ENCODE measurements at regions not wholly inside any gene's neighbourhood (a gene's known extent, or its start where the extent isn't known, plus 50 kb on each side); places are given as distances from the start of the nearest gene placed in this dataset.

GRCh38 chr9:543478-543877 is 298.0 kb upstream of the DMRT1 start:
- no peak for TF ChIP-seq ZBTB40 (IDR thresholded peaks at IDR 0.05; ENCODE audit: borderline replicate concordance)
- no peak for TF ChIP-seq ZNF384 (IDR thresholded peaks at IDR 0.05; ENCODE audit: borderline replicate concordance, low read depth, low read length)
- no peak for TF ChIP-seq POU2F2 (IDR thresholded peaks at IDR 0.05; ENCODE audit: borderline replicate concordance, low read depth, low read length)
- no peak for TF ChIP-seq E2F4 (IDR thresholded peaks at IDR 0.05; ENCODE audit: low read depth, low read length)
- no peak for TF ChIP-seq CTCF (IDR thresholded peaks at IDR 0.05 in 2 of 3, conservative IDR thresholded peaks at IDR 0.05 in 1 of 3; ENCODE audit: control insufficient read depth in 2 of 3, extremely low read depth in 1 of 3, insufficient read depth in 1 of 3, low read depth in 3 of 3, low read length in 3 of 3)
- no peak for TF ChIP-seq NRF1 (conservative IDR thresholded peaks at IDR 0.05; ENCODE audit: low read depth, low read length)
- TF ChIP-seq FOXM1 (IDR thresholded peaks at IDR 0.05; ENCODE audit: low read depth, low read length) = no peak
- TF ChIP-seq SIX5 (IDR thresholded peaks at IDR 0.05; ENCODE audit: low read depth, low read length, severe bottlenecking) = no peak
- TF ChIP-seq CHD2 (IDR thresholded peaks at IDR 0.05; ENCODE audit: borderline replicate concordance, low read depth, low read length) = no peak
- TF ChIP-seq MLLT1 (IDR thresholded peaks at IDR 0.05) = no peak
- TF ChIP-seq SUZ12 (IDR thresholded peaks at IDR 0.05; ENCODE audit: unreplicated experiment) = no peak
- TF ChIP-seq RAD21 (IDR thresholded peaks at IDR 0.05; ENCODE audit: insufficient read depth, low read depth, low read length) = no peak
- TF ChIP-seq TAF1 (IDR thresholded peaks at IDR 0.05; ENCODE audit: borderline replicate concordance, low read depth, low read length) = no peak
- TF ChIP-seq SMARCA5 (IDR thresholded peaks at IDR 0.05) = no peak

All from GM12878 (cell line).